ENCODE measurements at regions not wholly inside any gene's neighbourhood (a gene's known extent, or its start where the extent isn't known, plus 50 kb on each side); places are given as distances from the start of the nearest gene placed in this dataset.
"Not testable (repeated sequence)": the region's sequence is repeated elsewhere in the genome, so short reads cannot be mapped to it uniquely, and the experiment has no call there.

DNA sequence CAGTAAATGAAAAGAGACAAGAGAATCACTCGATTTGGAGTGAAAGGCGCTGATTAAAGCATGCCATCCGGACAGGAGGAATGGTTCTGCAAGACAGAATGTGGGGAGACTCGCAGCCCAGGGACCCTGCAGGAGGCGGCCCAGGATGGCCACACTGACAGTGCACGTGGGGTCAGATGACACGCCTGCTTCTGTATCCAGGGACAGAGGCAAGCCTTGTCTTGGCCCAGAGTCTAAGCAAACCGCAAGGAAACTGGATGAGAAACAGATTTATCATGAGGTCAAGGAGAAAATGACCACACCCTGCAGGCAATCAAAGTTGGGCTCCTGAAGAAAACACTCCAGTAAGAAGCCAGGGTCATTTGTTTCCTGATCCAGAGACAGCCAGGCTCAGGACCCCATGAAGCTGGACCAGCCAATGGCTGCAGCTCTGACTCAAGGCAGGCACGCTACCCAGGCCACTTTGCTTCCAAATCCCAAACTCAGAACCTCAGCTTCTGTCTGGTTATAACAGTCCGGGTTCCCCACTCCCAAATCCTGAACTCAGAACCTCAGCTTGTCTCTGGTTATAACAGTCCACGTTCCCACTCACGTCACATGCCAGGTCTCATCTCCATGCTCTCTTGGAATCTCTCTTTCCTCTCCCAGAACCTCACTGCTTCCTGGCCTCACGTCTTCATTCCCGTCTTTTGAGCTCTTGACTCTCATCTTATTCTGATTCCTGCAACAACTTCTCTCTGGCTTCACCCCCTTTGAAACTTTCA lies 144.9 kb upstream of the THBS2 start:
- Histone ChIP-seq H3K9me2 (ENCODE audit: insufficient read depth) (no peaks in the 10 kb centered on the region), H3K4me3 (no peak overlapping the region), H3F3A (ENCODE audit: insufficient read depth, low read depth) (no peaks in the 10 kb centered on the region), H3K79me2 (ENCODE audit: low read depth) (no peaks in the 10 kb centered on the region), H3K4me2 (no peak overlapping the region), H3K27me3 (ENCODE audit: insufficient read depth, low read depth) (peaks cover 83% of the 10 kb centered on the region), H3K9me3 (ENCODE audit: insufficient read depth, low read depth) (no peaks in the 10 kb centered on the region), H3K27ac (no peak overlapping the region), H3K36me3 (ENCODE audit: low read depth) (no peaks in the 10 kb centered on the region), H4K20me1 (ENCODE audit: insufficient read depth) (no peaks in the 10 kb centered on the region), H2AFZ (no peak overlapping the region), H3K4me1 (replicated peaks; ENCODE audit: insufficient read depth) (no peaks in the 10 kb centered on the region)
- BruUV-seq (replicated peaks): no TSS peak
- TF ChIP-seq, protein P1, sequence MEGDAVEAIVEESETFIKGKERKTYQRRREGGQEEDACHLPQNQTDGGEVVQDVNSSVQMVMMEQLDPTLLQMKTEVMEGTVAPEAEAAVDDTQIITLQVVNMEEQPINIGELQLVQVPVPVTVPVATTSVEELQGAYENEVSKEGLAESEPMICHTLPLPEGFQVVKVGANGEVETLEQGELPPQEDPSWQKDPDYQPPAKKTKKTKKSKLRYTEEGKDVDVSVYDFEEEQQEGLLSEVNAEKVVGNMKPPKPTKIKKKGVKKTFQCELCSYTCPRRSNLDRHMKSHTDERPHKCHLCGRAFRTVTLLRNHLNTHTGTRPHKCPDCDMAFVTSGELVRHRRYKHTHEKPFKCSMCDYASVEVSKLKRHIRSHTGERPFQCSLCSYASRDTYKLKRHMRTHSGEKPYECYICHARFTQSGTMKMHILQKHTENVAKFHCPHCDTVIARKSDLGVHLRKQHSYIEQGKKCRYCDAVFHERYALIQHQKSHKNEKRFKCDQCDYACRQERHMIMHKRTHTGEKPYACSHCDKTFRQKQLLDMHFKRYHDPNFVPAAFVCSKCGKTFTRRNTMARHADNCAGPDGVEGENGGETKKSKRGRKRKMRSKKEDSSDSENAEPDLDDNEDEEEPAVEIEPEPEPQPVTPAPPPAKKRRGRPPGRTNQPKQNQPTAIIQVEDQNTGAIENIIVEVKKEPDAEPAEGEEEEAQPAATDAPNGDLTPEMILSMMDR (conservative IDR thresholded peaks at IDR 0.05): no peak
- TF ChIP-seq EZH2 (IDR thresholded peaks at IDR 0.05; ENCODE audit: low read depth): no peak
- ChIA-PET CTCF (no interaction called here), POLR2A (ENCODE audit: unreplicated experiment) (no interaction called here)
- DNase-seq: no peak
- intact Hi-C loops (cut with micrococcal nuclease; ENCODE audit: unreplicated experiment): no loop called here

GRCh38 chr6:169397684-169398083 lies 144.0 kb upstream of the THBS2 start:
- no peaks in the 10 kb centered on the region for H4K20me1 ChIP-seq (ENCODE audit: insufficient read depth)
- no peaks in the 10 kb centered on the region for H3K4me1 ChIP-seq (replicated peaks; ENCODE audit: insufficient read depth)
- ChIA-PET POLR2A (ENCODE audit: unreplicated experiment) (no interaction called here), CTCF (no interaction called here)
- no peak overlapping the region for H3K27ac ChIP-seq
- no TSS peak for BruUV-seq (replicated peaks)
- H3K4me3 ChIP-seq: no peak overlapping the region
- no peak overlapping the region for H3K4me2 ChIP-seq
- H3K9me3 ChIP-seq (ENCODE audit: insufficient read depth, low read depth): no peaks in the 10 kb centered on the region
- H3F3A ChIP-seq (ENCODE audit: insufficient read depth, low read depth): no peaks in the 10 kb centered on the region
- no peak overlapping the region for H2AFZ ChIP-seq
- intact Hi-C loops (cut with micrococcal nuclease; ENCODE audit: unreplicated experiment): no loop called here
- peaks cover 83% of the 10 kb centered on the region for H3K27me3 ChIP-seq (ENCODE audit: insufficient read depth, low read depth)
- no peaks in the 10 kb centered on the region for H3K79me2 ChIP-seq (ENCODE audit: low read depth)
- H3K36me3 ChIP-seq (ENCODE audit: low read depth): no peaks in the 10 kb centered on the region
- DNase-seq: no peak
- TF ChIP-seq, protein P1 (conservative IDR thresholded peaks at IDR 0.05): no peak
- no peaks in the 10 kb centered on the region for H3K9me2 ChIP-seq (ENCODE audit: insufficient read depth)

DNA sequence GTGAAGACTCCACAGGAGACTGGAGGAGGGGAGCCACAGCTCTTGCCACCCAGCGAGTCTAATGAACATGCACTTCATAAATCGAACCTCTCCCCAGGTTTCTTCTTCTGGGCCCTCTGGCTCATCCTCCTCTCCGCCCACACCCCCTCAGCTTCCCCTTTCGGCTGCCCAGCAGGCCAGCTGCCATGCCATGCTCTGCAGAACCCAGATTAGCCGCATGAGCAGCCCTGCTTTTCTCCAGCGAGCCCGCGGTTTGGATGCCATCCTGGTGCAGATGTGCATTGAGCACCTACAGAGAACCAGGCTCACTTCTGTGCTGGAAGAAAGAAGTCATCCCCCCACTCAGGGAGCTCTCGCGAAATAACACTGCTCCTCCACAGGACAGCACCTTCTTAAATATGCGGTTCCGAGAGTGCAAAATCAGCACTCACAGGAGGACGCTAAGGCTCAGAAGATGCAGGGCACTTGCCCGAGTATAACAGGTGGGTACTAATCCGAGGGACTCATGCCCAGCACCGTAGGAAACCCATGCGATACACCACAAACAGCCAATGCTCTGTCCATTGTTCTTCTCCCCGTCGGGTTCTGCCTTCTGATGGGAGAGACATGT lies 143.0 kb upstream of the THBS2 start:
- Histone ChIP-seq H3K4me1 (replicated peaks; ENCODE audit: insufficient read depth) (no peaks in the 10 kb centered on the region), H3K4me3 (no peak overlapping the region), H3K36me3 (ENCODE audit: low read depth) (no peaks in the 10 kb centered on the region), H4K20me1 (ENCODE audit: insufficient read depth) (no peaks in the 10 kb centered on the region), H3K4me2 (no peak overlapping the region), H2AFZ (no peak overlapping the region), H3F3A (ENCODE audit: insufficient read depth, low read depth) (no peaks in the 10 kb centered on the region), H3K27me3 (ENCODE audit: insufficient read depth, low read depth) (peaks cover 84% of the 10 kb centered on the region), H3K27ac (no peak overlapping the region), H3K79me2 (ENCODE audit: low read depth) (no peaks in the 10 kb centered on the region), H3K9me3 (ENCODE audit: insufficient read depth, low read depth) (no peaks in the 10 kb centered on the region), H3K9me2 (ENCODE audit: insufficient read depth) (no peaks in the 10 kb centered on the region)
- BruUV-seq (replicated peaks): no TSS peak
- DNase-seq: no peak
- intact Hi-C loops (cut with micrococcal nuclease; ENCODE audit: unreplicated experiment): no loop called here
- ChIA-PET POLR2A (ENCODE audit: unreplicated experiment) (no interaction called here), CTCF (no interaction called here)
- no peak for TF ChIP-seq EZH2 (IDR thresholded peaks at IDR 0.05; ENCODE audit: low read depth)
- TF ChIP-seq, protein P1 (conservative IDR thresholded peaks at IDR 0.05): no peak

DNA sequence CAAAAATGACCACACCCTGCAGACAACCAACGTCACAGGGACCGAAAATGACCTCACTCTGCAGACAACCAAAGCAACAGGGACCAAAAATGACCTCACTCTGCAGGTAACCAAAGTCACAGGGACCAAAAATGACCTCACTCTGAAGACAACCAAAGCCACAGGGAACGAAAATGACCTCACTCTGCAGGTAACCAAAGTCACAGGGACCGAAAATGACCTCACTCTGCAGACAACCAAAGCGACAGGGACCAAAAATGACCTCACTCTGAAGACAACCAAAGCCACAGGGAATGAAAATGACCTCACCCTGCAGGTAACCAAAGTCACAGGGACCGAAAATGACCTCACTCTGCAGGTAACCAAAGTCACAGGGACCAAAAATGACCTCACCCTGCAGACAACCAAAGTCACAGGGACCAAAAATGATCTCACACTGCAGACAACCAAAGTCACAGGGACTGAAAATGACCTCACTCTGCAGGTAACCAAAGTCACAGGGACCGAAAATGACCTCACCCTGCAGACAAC lies 142.4 kb upstream of the THBS2 start:
- H3K4me1 ChIP-seq (replicated peaks; ENCODE audit: insufficient read depth); H3F3A ChIP-seq (ENCODE audit: insufficient read depth, low read depth); H4K20me1 ChIP-seq (ENCODE audit: insufficient read depth); H2AFZ ChIP-seq; H3K9me2 ChIP-seq (ENCODE audit: insufficient read depth); H3K36me3 ChIP-seq (ENCODE audit: low read depth); DNase-seq; H3K4me3 ChIP-seq; H3K4me2 ChIP-seq; POLR2A ChIA-PET (ENCODE audit: unreplicated experiment); H3K79me2 ChIP-seq (ENCODE audit: low read depth); BruUV-seq (replicated peaks); CTCF ChIA-PET; H3K27ac ChIP-seq; intact Hi-C loops (cut with micrococcal nuclease; ENCODE audit: unreplicated experiment); H3K9me3 ChIP-seq (ENCODE audit: insufficient read depth, low read depth): not testable (repeated sequence)
- peaks cover 79% of the 10 kb centered on the region for H3K27me3 ChIP-seq (ENCODE audit: insufficient read depth, low read depth)
